HFF-Myc (cell line): ENCODE measurements at regions not wholly inside any gene's neighbourhood (a gene's known extent, or its start where the extent isn't known, plus 50 kb on each side); places are given as distances from the start of the nearest gene placed in this dataset.

ENCODE experiments used
- DNase-seq: peaks from one replicate; pipeline ENCODE4 v3.0.0-alpha.2; 2011; ENCODE audit warnings: low read depth; ENCODE audit errors: extremely low read depth
- H3K4me3 ChIP-seq: replicated peaks from 2 replicates; pipeline ENCODE4 v1.5.1; 2011; ENCODE audit warnings: low read depth, mild to moderate bottlenecking, control low read depth, low read length
- TF ChIP-seq, protein P1 (sequence below): IDR thresholded peaks from 2 replicates; pipeline ENCODE4 v1.5.1; 2012; ENCODE audit warnings: mild to moderate bottlenecking, low read depth, low read length, control low read depth; ENCODE audit errors: missing control alignments

DNA sequence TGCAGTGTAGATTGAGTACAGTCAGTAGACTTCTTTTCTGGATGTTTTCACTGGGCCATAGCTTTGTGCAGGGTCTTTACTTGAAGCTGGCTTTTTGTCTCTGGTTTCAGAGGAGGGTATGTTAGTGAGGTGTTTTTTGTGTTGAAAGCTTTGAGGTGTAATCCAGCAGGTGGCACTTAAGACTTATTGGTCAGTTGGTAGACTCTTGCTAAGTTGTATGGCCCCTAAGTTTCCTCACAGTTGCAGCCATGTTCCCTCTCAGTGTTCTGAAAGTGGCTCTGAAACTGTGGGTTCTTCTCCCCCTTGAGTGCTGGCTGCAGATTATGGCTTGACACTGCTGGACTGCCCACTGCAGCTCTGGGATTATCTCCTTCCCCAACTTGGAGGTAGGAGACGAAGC is 55.7 kb upstream of the SLC44A1 start:
- no peak overlapping the region for H3K4me3 ChIP-seq
- TF ChIP-seq, protein P1, sequence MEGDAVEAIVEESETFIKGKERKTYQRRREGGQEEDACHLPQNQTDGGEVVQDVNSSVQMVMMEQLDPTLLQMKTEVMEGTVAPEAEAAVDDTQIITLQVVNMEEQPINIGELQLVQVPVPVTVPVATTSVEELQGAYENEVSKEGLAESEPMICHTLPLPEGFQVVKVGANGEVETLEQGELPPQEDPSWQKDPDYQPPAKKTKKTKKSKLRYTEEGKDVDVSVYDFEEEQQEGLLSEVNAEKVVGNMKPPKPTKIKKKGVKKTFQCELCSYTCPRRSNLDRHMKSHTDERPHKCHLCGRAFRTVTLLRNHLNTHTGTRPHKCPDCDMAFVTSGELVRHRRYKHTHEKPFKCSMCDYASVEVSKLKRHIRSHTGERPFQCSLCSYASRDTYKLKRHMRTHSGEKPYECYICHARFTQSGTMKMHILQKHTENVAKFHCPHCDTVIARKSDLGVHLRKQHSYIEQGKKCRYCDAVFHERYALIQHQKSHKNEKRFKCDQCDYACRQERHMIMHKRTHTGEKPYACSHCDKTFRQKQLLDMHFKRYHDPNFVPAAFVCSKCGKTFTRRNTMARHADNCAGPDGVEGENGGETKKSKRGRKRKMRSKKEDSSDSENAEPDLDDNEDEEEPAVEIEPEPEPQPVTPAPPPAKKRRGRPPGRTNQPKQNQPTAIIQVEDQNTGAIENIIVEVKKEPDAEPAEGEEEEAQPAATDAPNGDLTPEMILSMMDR: no peak
- no peak for DNase-seq

- DNase-seq: no peak
- TF ChIP-seq, protein P1: no peak
- no peak overlapping the region for H3K4me3 ChIP-seq
Measured at GRCh38 chr9:105191508-105192121, 52.8 kb upstream of the SLC44A1 start.

- no peak for DNase-seq
- TF ChIP-seq, protein P1: no peak
- no peak overlapping the region for H3K4me3 ChIP-seq
Measured at GRCh38 chr9:105193560-105193959, 50.9 kb upstream of the SLC44A1 start.

DNA sequence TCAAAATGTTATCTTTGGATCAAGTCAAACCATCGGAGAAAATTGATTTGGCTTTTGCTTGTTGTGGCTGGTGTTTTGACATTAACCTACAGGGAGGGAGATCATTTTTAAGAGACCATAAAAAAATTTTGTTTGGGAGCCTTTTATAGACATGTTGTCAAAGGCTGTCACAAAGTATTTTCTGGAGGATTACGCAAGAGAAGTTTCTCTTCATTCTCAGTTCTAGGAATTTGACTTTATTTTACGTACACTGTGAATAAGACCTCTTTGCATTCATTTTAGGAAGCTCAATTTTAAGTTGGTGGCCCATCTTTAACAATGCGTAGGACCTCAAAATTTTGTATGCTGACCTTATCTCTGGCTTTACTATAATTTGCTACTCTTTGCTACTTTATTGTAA is 50.2 kb upstream of the SLC44A1 start:
- no peak for DNase-seq

More for the DNA sequence above, 50.2 kb upstream of the SLC44A1 start:
- no peak overlapping the region for H3K4me3 ChIP-seq
- TF ChIP-seq, protein P1: no peak
